WTC11 (cell line): ENCODE measurements at regions not wholly inside any gene's neighbourhood (a gene's known extent, or its start where the extent isn't known, plus 50 kb on each side); places are given as distances from the start of the nearest gene placed in this dataset.
"Not testable (repeated sequence)": the region's sequence is repeated elsewhere in the genome, so short reads cannot be mapped to it uniquely, and the experiment has no call there.

Experiments
- CTCF ChIP-seq: fragments of 200-600 bp; IDR thresholded peaks from 2 replicates; pipeline ENCODE4 v1.8.0; 2022; ENCODE audit warnings: antibody characterized with exemption
- JUN ChIP-seq: sonication (generic); formaldehyde crosslinking; IDR thresholded peaks from 2 replicates; pipeline ENCODE4 v1.8.0; 2023; ENCODE audit warnings: mild to moderate bottlenecking, missing genetic modification reagents
- NFYB ChIP-seq: sonication (generic); formaldehyde crosslinking; conservative IDR thresholded peaks from 2 replicates; pipeline ENCODE4 v1.8.0; 2022; ENCODE audit warnings: low read depth, missing genetic modification reagents
- ZNF138 ChIP-seq: sonication (generic); formaldehyde crosslinking; conservative IDR thresholded peaks from 2 replicates; pipeline ENCODE4 v1.8.1; 2022; ENCODE audit warnings: mild to moderate bottlenecking, moderate library complexity, missing genetic modification reagents
- ZNF512 ChIP-seq: sonication (generic); formaldehyde crosslinking; IDR thresholded peaks from 2 replicates; pipeline ENCODE4 v1.8.1; 2022; ENCODE audit warnings: missing genetic modification reagents, borderline replicate concordance

GRCh38 chr16:29222615-29223014 is 183.9 kb downstream of the NPIPB11 start:
- TF ChIP-seq ZNF512 (CRISPR knock-in tag); ZNF138 (CRISPR knock-in tag); NFYB (CRISPR knock-in tag); JUN (CRISPR knock-in tag); CTCF: not testable (repeated sequence)
